Adrenal gland (tissue), 9 donors: ENCODE measurements at regions not wholly inside any gene's neighbourhood (a gene's known extent, or its start where the extent isn't known, plus 50 kb on each side); places are given as distances from the start of the nearest gene placed in this dataset.

ENCODE experiments used
- DNase-seq, 7 donors: peaks; one replicate each; pipeline ENCODE4 v3.0.0-alpha.2; 2019 to 2020
- H3K27ac ChIP-seq, 5 donors: fragments of 200-600 bp; sonication (generic) in 4 of 5; 1 replicate in 3 of 5; 2 replicates in 2 of 5; pipeline versions ENCODE4 v1.5.1 to v1.8.0; 2016 to 2020; ENCODE audit warnings: mild to moderate bottlenecking in 1 of 5
- H3K27me3 ChIP-seq: fragments of 200-600 bp; 2 replicates; pipeline ENCODE4 v1.8.0; 2021
- H3K36me3 ChIP-seq, 2 donors: fragments of 200-600 bp; replicated peaks in 1 of 2; 1 replicate in 1 of 2; 2 replicates in 1 of 2; pipeline versions ENCODE4 v1.5.1 to v1.8.0; 2018 to 2022
- H3K4me1 ChIP-seq, 2 donors: fragments of 200-600 bp; replicated peaks in 1 of 2; 1 replicate in 1 of 2; 2 replicates in 1 of 2; pipeline versions ENCODE4 v1.5.1 to v1.8.0; 2018 to 2021
- H3K4me3 ChIP-seq, 4 donors: fragments of 200-600 bp; sonication (generic) in 3 of 4; one replicate each; pipeline ENCODE4 v1.5.1; 2016 to 2018
- H3K9me3 ChIP-seq, 3 donors: fragments of 200-600 bp; sonication (generic) in 1 of 3; replicated peaks in 1 of 3; 1 replicate in 2 of 3; 2 replicates in 1 of 3; pipeline versions ENCODE4 v1.5.1 to v1.8.0; 2016 to 2021
- POLR2A ChIP-seq, 2 donors: fragments of 450-650 bp; IDR thresholded peaks; one replicate each; pipeline ENCODE4 v1.6.1; 2017; ENCODE audit warnings: antibody characterized with exemption in 2 of 2, mild to moderate bottlenecking in 2 of 2, moderate library complexity in 1 of 2
- WGBS, 4 donors: extraction: QIAGEN DNeasy Blood & Tissue Kit in 2 of 4; methylation state at CpG; one replicate each; pipeline versions ENCODE4 v1.1.5 to v1.1.7; 2013 to 2017; 5-methylcytosine and 5-hydroxymethylcytosine counted together
- intact Hi-C, 2 donors: fragments of 100-400 bp; cut with DNase I; formaldehyde crosslinking; loops; one replicate each; pipeline versions ENCODE4 v1.14.1 to v1.15.0; 2022 to 2023
- TF ChIP-seq, protein P1 (sequence below), 6 experiments: fragments of 450-650 bp in 4 of 6; fragments of 200-600 bp in 2 of 6; sonication (generic) in 1 of 6; IDR thresholded peaks; 1 replicate in 5 of 6; 2 replicates in 1 of 6; pipeline versions ENCODE4 v1.5.1 to v1.8.0; 2016 to 2021; ENCODE audit warnings: antibody characterized with exemption in 6 of 6, mild to moderate bottlenecking in 2 of 6, moderate library complexity in 1 of 6
- donor health status: healthy with polysubstance abuse.
- donor health status: Bipolar disorder and iron deficiency.
- donor health status: DM: yes; HTN: yes; CAD: no.
- donor health status: DM: no; HTN: no; CAD: no.
- donor health status: DM: no; HTN: no; CAD: no.

- Histone ChIP-seq H3K9me3 (no peaks in the 10 kb centered on the region), H3K4me3 (no peak overlapping the region), H3K36me3 (no peaks in the 10 kb centered on the region), H3K4me1 (peaks cover 0 to 13% of the 10 kb centered on the region in 2 donors), H3K27ac (no peak overlapping the region), H3K27me3 (no peaks in the 10 kb centered on the region)
- no peak for DNase-seq
- WGBS, 4 donors: 92 to 100% (median 96%) methylated on average over 3 of the region's 3 CpGs
- no peak for TF ChIP-seq POLR2A (IDR thresholded peaks at IDR 0.05)
- TF ChIP-seq, protein P1, sequence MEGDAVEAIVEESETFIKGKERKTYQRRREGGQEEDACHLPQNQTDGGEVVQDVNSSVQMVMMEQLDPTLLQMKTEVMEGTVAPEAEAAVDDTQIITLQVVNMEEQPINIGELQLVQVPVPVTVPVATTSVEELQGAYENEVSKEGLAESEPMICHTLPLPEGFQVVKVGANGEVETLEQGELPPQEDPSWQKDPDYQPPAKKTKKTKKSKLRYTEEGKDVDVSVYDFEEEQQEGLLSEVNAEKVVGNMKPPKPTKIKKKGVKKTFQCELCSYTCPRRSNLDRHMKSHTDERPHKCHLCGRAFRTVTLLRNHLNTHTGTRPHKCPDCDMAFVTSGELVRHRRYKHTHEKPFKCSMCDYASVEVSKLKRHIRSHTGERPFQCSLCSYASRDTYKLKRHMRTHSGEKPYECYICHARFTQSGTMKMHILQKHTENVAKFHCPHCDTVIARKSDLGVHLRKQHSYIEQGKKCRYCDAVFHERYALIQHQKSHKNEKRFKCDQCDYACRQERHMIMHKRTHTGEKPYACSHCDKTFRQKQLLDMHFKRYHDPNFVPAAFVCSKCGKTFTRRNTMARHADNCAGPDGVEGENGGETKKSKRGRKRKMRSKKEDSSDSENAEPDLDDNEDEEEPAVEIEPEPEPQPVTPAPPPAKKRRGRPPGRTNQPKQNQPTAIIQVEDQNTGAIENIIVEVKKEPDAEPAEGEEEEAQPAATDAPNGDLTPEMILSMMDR (IDR thresholded peaks at IDR 0.05): no peak
- intact Hi-C loops: no loop called here
Measured at GRCh38 chr1:192950926-192951325, 108.2 kb downstream of the UCHL5 start.

DNA sequence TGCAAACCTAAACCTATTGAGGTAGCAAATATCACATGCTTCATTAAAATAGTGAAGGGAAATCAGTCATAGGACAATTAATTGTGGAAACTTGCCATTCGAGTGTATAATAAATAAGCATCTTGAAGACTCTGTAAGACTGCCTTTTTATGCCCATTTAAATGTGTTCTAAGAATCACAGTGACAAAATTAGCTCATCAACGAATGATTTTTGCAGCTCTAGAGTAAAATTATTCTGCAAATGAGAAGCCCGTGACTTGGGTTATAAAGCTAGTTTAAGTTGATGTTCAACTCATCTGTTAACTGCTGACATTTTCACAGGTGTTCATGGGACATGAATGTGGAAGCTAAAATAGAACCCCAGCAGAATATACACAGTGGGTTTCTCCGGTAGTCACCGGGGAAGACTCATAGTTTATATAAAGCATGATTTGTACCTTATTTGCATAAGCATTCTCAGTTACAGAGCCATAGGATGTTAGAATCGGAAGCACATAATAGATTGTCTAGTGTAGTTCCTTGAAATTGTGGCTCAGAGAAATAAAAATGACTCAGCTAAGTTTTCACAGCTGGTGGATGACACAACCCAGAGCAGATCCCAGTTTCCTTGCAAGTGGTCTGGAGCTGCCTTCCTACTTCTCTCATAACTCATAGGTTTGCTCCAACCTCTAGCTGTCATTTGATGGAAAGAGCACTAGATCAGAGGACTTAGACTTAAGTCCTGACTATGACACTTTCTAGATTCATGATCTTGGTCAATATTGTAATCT, 107.3 kb downstream of the UCHL5 start:
- Histone ChIP-seq H3K27ac (no peak overlapping the region), H3K4me3 (no peak overlapping the region), H3K4me1 (peaks cover 0 to 13% of the 10 kb centered on the region in 2 donors), H3K9me3 (no peaks in the 10 kb centered on the region), H3K36me3 (no peaks in the 10 kb centered on the region), H3K27me3 (no peaks in the 10 kb centered on the region)
- intact Hi-C loops: no loop called here
- peak in 5 of 7 donors; percentile 24 to 56 (median 29) for DNase-seq
- WGBS, 4 donors: 60 to 76% (median 71%) methylated on average over 6 of the region's 6 CpGs
- no peak for TF ChIP-seq POLR2A (IDR thresholded peaks at IDR 0.05)
- TF ChIP-seq, protein P1 (IDR thresholded peaks at IDR 0.05): no peak

DNA sequence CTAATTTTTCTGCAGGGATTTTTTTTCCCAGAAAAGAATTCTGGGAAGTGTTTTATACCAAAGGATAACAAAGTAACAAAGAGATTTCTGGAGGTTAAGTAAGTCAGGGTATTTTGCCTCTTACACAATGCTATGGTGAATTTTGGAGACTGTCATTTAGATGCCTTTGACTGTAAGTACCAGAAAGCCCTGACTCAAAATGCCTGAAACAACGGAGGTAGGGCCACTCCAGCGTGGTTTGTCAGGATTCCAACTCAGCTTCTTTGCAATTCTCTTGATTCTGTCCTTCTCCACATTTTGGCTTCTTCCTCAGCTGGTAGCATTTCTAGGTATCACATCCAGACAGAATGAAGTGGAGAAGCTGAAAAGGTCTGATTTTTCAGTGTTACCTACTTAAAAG, 106.5 kb downstream of the UCHL5 start:
- H3K9me3 ChIP-seq: no peaks in the 10 kb centered on the region
- no peaks in the 10 kb centered on the region for H3K27me3 ChIP-seq
- no peak overlapping the region for H3K4me3 ChIP-seq
- intact Hi-C loops: no loop called here
- H3K4me1 ChIP-seq: peaks cover 0 to 13% of the 10 kb centered on the region in 2 donors
- DNase-seq: no peak
- H3K27ac ChIP-seq: no peak overlapping the region
- TF ChIP-seq POLR2A (IDR thresholded peaks at IDR 0.05): no peak
- TF ChIP-seq, protein P1 (IDR thresholded peaks at IDR 0.05): no peak
- H3K36me3 ChIP-seq: no peaks in the 10 kb centered on the region
- WGBS, 4 donors: 81 to 91% (median 86%) methylated on average over 2 of the region's 2 CpGs

- Histone ChIP-seq H3K36me3 (no peaks in the 10 kb centered on the region), H3K4me3 (no peak overlapping the region), H3K9me3 (no peaks in the 10 kb centered on the region), H3K27ac (no peak overlapping the region), H3K27me3 (no peaks in the 10 kb centered on the region), H3K4me1 (peaks cover 0 to 13% of the 10 kb centered on the region in 2 donors)
- TF ChIP-seq, protein P1 (IDR thresholded peaks at IDR 0.05): no peak
- TF ChIP-seq POLR2A (IDR thresholded peaks at IDR 0.05): no peak
- peak in 1 of 7 donors; percentile 13 for DNase-seq
- intact Hi-C loops: no loop called here
- WGBS, 4 donors: 76 to 90% (median 86%) methylated on average over 7 of the region's 7 CpGs
Measured at GRCh38 chr1:192954705-192955265, 104.4 kb downstream of the UCHL5 start.
